NCI-H2107 (cell line): ENCODE measurements at regions not wholly inside any gene's neighbourhood (a gene's known extent, or its start where the extent isn't known, plus 50 kb on each side); places are given as distances from the start of the nearest gene placed in this dataset.

Source experiments
- DNase-seq: peaks from one replicate; lab custom pipeline; 2025; lab: John Stamatoyannopoulos, UW

- no peak for DNase-seq
Observed at GRCh38 chr19:28235606-28236125, 977.3 kb downstream of the UQCRFS1 start.

GRCh38 chr19:28234637-28235036, 978.3 kb downstream of the UQCRFS1 start:
- DNase-seq = no peak

GRCh38 chr19:28228854-28229253, 984.1 kb downstream of the UQCRFS1 start:
- DNase-seq = no peak

- DNase-seq = no peak
Observed at GRCh38 chr19:28224441-28224840, 988.5 kb downstream of the UQCRFS1 start.

- DNase-seq = no peak
Observed at GRCh38 chr19:28221736-28222135, 991.2 kb downstream of the UQCRFS1 start.

- DNase-seq = no peak
Observed at GRCh38 chr19:28218728-28219127, 994.2 kb downstream of the UQCRFS1 start.

GRCh38 chr19:28217022-28217421, 995.9 kb downstream of the UQCRFS1 start:
- no peak for DNase-seq

GRCh38 chr19:28213470-28214082, 999.4 kb downstream of the UQCRFS1 start:
- no peak for DNase-seq

GRCh38 chr19:28210886-28211285, 1002.1 kb downstream of the UQCRFS1 start:
- no peak for DNase-seq

- DNase-seq = no peak
Observed at GRCh38 chr19:28208745-28209144, 1004.2 kb downstream of the UQCRFS1 start.

GRCh38 chr19:28207244-28207643, 1005.7 kb downstream of the UQCRFS1 start:
- DNase-seq = no peak

- no peak for DNase-seq
Observed at GRCh38 chr19:28201462-28201943, 1011.4 kb downstream of the UQCRFS1 start.

GRCh38 chr19:28199323-28199722, 1013.6 kb downstream of the UQCRFS1 start:
- DNase-seq = no peak

GRCh38 chr19:28196961-28197360, 1016.0 kb downstream of the UQCRFS1 start:
- DNase-seq = no peak

GRCh38 chr19:28196101-28196500, 1016.9 kb downstream of the UQCRFS1 start:
- no peak for DNase-seq

GRCh38 chr19:28185646-28186045, 1027.3 kb downstream of the UQCRFS1 start:
- DNase-seq = no peak

GRCh38 chr19:28184997-28185396, 1028.0 kb downstream of the UQCRFS1 start:
- DNase-seq = no peak

- DNase-seq = no peak
Observed at GRCh38 chr19:28176193-28176592, 1036.8 kb downstream of the UQCRFS1 start.

- no peak for DNase-seq
Observed at GRCh38 chr19:28171983-28172382, 1041.0 kb downstream of the UQCRFS1 start.

- no peak for DNase-seq
Observed at GRCh38 chr19:28170066-28170465, 1042.9 kb downstream of the UQCRFS1 start.

GRCh38 chr19:28169168-28169887, 1043.6 kb downstream of the UQCRFS1 start:
- DNase-seq = no peak

GRCh38 chr19:28168557-28168956, 1044.4 kb downstream of the UQCRFS1 start:
- no peak for DNase-seq

- DNase-seq = no peak
Observed at GRCh38 chr19:28166025-28166424, 1046.9 kb downstream of the UQCRFS1 start.
